ENCODE measurements at regions not wholly inside any gene's neighbourhood (a gene's known extent, or its start where the extent isn't known, plus 50 kb on each side); places are given as distances from the start of the nearest gene placed in this dataset.
"Not testable (repeated sequence)": the region's sequence is repeated elsewhere in the genome, so short reads cannot be mapped to it uniquely, and the experiment has no call there.

DNA sequence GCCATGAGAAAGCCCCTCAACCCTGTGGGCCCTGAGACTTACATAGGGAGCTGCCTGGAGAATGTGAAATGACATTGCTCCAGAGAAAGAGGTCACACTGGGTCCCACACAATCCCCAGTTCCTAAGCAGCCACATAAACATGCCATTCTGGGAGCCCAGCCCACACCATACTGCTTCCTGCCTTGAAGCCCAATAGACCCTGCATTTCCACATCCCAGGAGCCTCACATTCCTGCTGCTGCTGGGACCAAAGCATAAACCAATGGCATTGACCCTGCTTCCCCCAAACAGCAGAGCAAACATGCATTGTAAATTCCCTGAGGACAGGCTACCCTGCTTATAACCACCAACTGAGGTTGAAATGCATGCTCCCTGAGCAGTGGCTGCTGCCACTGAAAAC is 1117.6 kb upstream of the SLC39A10 start:
- DNase-seq (ENCODE audit: low read depth): no peak

GRCh38 chr2:194526121-194526520 is 1130.9 kb upstream of the SLC39A10 start:
- no peak for DNase-seq (ENCODE audit: low read depth)

GRCh38 chr2:194514281-194514680 is 1142.7 kb upstream of the SLC39A10 start:
- DNase-seq (ENCODE audit: low read depth): no peak

DNA sequence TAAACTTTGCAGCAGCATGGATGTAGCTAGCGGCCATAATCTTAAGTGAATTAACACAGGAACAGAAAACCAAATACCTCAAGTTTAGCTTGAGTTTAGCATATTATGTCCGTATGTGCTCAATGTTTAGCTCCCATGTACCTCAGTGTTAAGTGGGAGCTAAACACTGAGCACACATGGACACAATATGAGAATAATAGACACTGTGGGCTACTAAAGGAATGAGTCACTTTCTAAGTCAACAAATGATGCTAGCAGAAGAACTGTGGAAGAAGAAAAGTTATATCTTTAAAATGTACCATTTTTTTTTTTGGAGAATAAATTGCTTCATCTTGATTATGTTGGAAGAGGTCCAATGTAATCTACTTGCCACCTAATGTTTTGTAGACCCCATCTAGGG is 1146.0 kb upstream of the SLC39A10 start:
- not testable (repeated sequence) for DNase-seq (ENCODE audit: low read depth)

GRCh38 chr2:194504876-194505275 is 1152.2 kb upstream of the SLC39A10 start:
- not testable (repeated sequence) for DNase-seq (ENCODE audit: low read depth)

DNA sequence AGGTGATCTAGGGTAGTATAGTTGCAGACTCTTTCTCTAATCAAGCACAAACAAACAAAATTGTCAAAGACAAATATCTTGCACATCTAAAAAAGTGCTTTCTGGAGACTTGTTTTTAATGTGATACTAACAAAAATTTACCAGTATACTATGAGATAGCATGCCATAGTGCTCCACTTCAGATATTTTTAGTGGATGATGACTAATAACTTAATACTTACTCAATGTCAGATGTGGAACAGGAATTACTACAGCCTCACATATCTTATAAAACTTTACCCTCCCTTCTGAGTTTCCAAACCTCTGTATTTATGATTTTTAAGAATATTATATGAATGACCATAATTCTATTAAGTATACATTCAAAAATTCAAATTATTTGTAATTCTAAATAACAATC is 1162.0 kb upstream of the SLC39A10 start:
- DNase-seq (ENCODE audit: low read depth): no peak

GRCh38 chr2:194494401-194494800 is 1162.6 kb upstream of the SLC39A10 start:
- DNase-seq (ENCODE audit: low read depth): no peak

GRCh38 chr2:194491409-194492115 is 1165.5 kb upstream of the SLC39A10 start:
- no peak for DNase-seq (ENCODE audit: low read depth)

GRCh38 chr2:194486326-194486725 is 1170.7 kb upstream of the SLC39A10 start:
- no peak for DNase-seq (ENCODE audit: low read depth)

DNA sequence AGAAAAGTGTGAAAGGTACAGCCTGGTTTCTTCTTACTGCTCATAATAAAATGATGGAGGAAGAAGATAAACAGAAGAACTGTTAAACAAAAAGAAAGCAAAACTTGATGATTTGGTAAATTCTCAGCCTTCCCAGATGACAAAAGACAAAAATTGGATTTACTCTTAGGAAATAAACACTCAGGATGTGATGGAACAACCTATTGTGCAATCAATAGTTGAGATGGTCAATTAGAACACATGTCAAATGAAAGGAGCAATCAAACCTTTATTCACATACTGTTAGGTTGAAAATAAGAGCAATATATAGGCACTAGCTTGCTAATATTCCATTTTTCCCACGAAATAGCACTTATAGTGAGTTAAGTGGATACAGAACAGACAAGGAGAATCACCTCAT is 1174.0 kb upstream of the SLC39A10 start:
- DNase-seq (ENCODE audit: low read depth): no peak

DNA sequence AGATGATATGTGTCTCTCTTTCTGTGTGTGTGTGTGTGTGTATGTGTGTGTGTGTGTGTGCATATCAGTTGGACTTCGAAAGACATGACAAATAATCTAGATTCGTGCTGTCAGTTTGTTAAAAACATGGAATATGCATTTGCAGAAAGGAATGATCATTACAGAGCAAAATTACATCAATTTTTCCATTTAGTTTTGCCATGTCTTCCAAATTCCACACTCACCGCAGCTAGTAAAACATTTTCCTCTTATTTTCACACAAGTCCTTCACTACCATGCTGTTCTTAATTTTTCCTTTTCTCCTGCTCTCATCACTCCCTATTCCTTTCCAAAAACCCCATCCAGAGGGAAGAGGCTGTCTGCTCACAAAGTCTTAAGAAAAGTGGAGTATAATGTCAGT is 1191.4 kb upstream of the SLC39A10 start:
- no peak for DNase-seq (ENCODE audit: low read depth)

DNA sequence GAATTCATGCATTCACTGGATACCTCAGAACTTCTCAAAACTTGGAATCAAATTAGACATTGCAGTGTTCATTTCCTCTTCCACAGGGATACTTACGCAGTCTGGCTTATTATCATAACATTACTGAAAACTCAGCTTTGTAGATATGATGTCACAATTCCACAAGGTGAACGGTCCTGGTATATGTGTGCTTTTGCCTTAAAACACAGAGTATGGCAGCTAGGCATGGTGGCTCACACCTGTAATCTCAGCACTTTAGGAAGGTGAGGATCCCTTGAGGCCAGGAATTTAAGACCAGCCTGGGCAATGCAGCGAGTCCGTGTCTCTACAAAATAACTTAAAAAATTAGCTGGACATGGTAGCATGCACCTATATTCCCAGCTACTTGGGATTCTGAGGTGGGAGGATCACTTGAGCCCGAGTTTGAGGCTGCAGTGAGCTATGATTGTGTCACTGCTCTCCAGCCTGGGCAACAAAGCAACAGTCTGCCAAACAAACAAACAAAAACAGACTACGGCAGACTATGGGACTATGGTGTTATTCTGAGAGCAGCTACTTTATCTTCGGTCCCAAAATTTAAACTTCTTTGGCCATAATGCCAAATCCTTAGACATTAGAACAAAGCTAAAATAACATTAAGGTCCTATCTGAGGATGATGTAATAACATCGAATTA is 1191.9 kb upstream of the SLC39A10 start:
- no peak for DNase-seq (ENCODE audit: low read depth)

GRCh38 chr2:194462883-194463282 is 1194.1 kb upstream of the SLC39A10 start:
- not testable (repeated sequence) for DNase-seq (ENCODE audit: low read depth)

- no peak for DNase-seq (ENCODE audit: low read depth)
Measured at GRCh38 chr2:194455358-194455757, 1201.7 kb upstream of the SLC39A10 start.

- no peak for DNase-seq (ENCODE audit: low read depth)
Measured at GRCh38 chr2:194452504-194452903, 1204.5 kb upstream of the SLC39A10 start.

GRCh38 chr2:194445226-194445625 is 1211.8 kb upstream of the SLC39A10 start:
- DNase-seq (ENCODE audit: low read depth): no peak

DNA sequence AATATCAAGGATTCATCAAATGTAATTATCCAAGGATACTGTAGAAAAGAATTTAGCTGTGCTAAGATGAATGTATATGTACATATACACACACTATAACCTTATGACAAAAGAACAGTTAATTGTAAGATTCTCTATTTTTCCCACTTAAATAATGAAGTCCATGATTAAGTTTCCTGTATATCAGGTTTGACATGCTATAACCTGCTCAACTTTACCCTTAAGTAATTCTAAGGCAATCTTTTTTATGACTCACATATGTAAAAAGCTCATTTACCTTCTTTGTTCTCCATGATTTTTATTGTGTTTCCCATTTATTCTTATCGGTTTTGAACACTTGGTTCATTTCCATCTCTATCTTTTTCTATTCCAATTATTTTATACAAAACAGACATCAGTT is 1213.1 kb upstream of the SLC39A10 start:
- no peak for DNase-seq (ENCODE audit: low read depth)

GRCh38 chr2:194424683-194425209 is 1232.3 kb upstream of the SLC39A10 start:
- no peak for DNase-seq (ENCODE audit: low read depth)

DNA sequence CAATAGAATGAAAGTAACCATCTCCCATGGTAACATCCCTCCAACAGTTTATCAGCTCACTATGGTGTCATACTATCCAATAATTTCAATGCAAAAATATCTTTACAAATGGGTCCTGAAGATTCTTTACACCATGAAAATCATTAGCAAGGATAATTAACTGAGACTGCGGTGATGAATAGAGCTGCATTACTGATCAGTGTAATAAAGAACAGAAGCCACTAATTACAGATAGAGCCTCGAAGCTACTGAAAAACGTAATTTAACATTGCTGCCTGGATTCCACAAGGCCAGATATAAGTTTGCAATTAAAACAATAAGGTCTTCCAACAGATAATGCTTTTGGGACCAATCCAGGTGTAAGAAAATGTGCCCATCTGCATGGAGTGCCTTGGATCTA is 1245.8 kb upstream of the SLC39A10 start:
- no peak for DNase-seq (ENCODE audit: low read depth)

GRCh38 chr2:194395818-194396217 is 1261.2 kb upstream of the SLC39A10 start:
- DNase-seq (ENCODE audit: low read depth): no peak

DNA sequence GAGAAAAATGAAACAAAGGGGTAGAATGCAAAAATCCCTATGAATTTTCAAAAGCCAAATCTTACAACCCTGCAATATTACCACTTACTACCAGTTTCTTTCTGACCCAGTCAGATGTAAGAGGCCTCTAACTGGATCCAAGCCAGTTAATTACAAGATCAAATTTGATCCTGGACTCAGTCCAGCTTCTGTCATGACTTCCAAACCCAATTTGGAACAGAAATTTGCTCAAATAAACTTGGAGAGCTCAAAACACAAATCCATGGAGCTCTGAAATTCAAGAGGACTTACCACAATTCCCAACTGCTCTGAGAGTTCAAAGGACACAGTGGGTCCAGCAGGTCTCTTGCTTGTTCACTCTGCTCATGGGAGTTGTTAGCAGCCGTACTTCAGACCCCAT is 1271.7 kb upstream of the SLC39A10 start:
- DNase-seq (ENCODE audit: low read depth): no peak

DNA sequence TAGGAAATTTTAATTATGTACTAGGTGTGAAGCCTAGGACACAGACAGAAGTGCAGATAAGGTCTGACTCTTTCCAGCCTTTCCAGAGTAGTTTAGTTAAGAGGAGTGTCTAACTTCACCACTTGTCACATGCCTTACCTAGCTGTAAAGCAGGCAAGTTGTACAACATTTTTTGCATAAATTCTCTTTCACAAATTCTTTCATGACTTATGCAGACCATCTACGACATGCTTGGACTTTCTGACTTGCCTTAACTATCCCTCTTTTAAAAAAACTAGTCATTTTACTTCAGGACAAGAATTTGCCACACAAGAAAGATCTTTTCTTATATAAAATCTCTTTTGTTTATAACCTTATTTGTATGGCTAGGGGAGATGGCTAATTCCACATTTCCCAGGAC is 1273.6 kb upstream of the SLC39A10 start:
- no peak for DNase-seq (ENCODE audit: low read depth)

DNA sequence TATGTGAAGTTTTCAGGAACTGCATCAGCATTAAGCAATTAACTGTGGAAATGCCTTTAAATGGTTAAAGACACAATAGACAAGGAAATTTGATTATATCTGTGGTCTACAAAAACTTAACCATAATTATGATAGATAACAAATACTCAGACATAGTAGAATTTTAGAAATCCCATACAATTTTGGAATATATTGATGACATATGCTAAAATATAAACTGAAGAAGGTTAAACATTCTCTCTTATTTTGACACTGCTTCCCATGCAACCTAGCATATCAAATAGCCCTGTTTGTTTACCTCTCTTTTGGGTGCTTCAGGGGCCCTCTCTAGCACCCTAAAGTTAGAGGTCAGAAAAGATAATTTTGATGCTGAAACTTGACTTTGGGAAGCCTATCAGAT is 1274.8 kb upstream of the SLC39A10 start:
- DNase-seq (ENCODE audit: low read depth): no peak

- no peak for DNase-seq (ENCODE audit: low read depth)
Measured at GRCh38 chr2:194380011-194380410, 1277.0 kb upstream of the SLC39A10 start.

Data from activated T-helper 9 cell treated with anti-CD3 and anti-CD28 coated beads, Interleukin-2, amount 50 U/mL, for 16 hours (primary cell).